ENCODE measurements at regions not wholly inside any gene's neighbourhood (a gene's known extent, or its start where the extent isn't known, plus 50 kb on each side); places are given as distances from the start of the nearest gene placed in this dataset.

DNA sequence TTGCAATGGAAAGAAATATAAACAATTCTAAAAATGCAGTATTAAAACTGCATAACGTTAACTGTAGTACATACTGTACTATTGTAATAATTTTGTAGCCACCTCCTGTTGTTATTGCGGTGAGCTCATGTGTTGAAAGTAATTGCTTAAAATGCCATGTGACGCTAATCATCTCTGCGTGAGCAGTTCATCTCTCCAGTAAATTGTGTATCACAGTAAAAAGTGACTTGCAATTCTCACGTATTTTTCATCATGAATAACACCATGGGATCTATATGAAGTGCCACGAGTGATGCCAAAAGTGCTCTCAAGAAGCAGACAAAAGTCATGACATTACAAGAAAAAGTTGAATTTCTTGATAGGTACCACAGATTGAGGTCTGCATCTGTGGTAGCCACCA, 82.4 kb upstream of the CYYR1 start:
- H3K4me1 Mint-ChIP-seq = peaks cover 2% of the 10 kb centered on the region
- no peaks in the 10 kb centered on the region for H3K27me3 Mint-ChIP-seq (ENCODE audit: low read depth)
- TF ChIP-seq, protein P1, sequence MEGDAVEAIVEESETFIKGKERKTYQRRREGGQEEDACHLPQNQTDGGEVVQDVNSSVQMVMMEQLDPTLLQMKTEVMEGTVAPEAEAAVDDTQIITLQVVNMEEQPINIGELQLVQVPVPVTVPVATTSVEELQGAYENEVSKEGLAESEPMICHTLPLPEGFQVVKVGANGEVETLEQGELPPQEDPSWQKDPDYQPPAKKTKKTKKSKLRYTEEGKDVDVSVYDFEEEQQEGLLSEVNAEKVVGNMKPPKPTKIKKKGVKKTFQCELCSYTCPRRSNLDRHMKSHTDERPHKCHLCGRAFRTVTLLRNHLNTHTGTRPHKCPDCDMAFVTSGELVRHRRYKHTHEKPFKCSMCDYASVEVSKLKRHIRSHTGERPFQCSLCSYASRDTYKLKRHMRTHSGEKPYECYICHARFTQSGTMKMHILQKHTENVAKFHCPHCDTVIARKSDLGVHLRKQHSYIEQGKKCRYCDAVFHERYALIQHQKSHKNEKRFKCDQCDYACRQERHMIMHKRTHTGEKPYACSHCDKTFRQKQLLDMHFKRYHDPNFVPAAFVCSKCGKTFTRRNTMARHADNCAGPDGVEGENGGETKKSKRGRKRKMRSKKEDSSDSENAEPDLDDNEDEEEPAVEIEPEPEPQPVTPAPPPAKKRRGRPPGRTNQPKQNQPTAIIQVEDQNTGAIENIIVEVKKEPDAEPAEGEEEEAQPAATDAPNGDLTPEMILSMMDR (IDR thresholded peaks at IDR 0.05; ENCODE audit: unreplicated experiment) = no peak
- no peak overlapping the region for H3K4me3 Mint-ChIP-seq
- DNase-seq (ENCODE audit: low spot score in 2 of 2, unreplicated experiment in 2 of 2) = no peak
- H3K9me3 Mint-ChIP-seq = peaks cover 23% of the 10 kb centered on the region
- H3K27ac Mint-ChIP-seq = no peak overlapping the region
- H3K36me3 Mint-ChIP-seq = peaks cover 2% of the 10 kb centered on the region

DNA sequence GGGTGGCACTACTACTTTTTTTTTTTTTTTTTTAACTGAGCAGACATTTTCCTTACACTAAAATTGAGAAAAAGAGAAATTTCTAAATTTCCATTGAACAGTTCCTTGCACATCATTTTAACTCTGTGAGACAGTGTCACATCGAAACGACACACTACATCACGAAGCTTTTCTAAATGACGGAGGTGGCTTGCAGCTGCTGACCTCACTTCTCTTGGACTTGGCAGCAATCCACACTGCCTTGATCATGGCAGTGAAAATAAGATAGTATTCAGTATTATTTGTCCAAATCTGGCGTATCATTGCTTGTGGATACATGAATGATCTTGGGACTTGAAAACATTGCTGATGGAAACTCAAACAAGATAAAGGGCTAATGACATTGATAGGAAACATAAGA, 80.3 kb upstream of the CYYR1 start:
- Mint-ChIP-seq H3K36me3 (no peaks in the 10 kb centered on the region), H3K9me3 (peaks cover 4% of the 10 kb centered on the region), H3K4me1 (peaks cover 2% of the 10 kb centered on the region), H3K4me3 (no peak overlapping the region), H3K27me3 (ENCODE audit: low read depth) (no peaks in the 10 kb centered on the region), H3K27ac (no peak overlapping the region)
- no peak for DNase-seq (ENCODE audit: low spot score in 2 of 2, unreplicated experiment in 2 of 2)
- TF ChIP-seq, protein P1 (IDR thresholded peaks at IDR 0.05; ENCODE audit: unreplicated experiment) = no peak

DNA sequence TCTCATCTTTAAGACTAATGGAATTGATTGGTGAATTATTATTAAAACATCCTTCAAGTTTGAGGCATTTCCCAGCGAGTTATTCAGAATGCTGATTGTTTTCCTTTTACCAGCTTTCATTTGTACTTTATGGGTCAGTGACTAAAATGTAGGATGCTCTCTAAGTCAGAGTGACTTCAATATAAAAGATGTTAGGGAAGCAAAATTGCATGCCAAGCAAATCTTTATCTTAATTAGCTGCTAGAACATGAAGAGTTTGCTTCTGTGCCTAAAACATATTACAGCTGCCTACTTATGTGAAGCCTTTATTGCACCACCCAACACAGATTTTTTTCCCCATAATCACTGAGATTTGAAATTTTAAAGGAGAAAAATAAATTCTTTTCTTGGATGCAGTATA, 79.8 kb upstream of the CYYR1 start:
- Mint-ChIP-seq H3K4me1 (peaks cover 2% of the 10 kb centered on the region), H3K9me3 (peaks cover 4% of the 10 kb centered on the region), H3K27ac (no peak overlapping the region), H3K36me3 (no peaks in the 10 kb centered on the region), H3K27me3 (ENCODE audit: low read depth) (no peaks in the 10 kb centered on the region), H3K4me3 (no peak overlapping the region)
- TF ChIP-seq, protein P1 (IDR thresholded peaks at IDR 0.05; ENCODE audit: unreplicated experiment) = no peak
- DNase-seq (ENCODE audit: low spot score in 2 of 2, unreplicated experiment in 2 of 2) = no peak

DNA sequence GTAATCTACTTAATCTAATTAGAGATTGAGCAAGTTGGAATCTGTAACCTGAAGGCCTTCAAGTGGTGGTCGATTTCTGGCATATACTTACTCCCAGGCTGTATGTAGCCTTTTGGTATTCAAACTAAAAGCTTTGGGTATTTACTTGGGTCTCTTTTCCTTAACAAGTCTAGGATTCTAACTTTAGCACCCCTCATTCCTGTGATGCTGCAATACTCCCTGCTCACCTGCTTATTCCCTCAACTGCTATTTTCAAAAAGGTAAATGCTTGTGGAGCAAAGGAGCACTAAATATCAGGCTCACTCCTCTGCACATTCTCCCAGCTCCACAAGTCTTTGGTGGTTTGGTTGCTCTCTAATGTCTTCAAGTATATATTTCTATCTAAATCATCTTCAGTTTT, 68.0 kb upstream of the CYYR1 start:
- no peaks in the 10 kb centered on the region for H3K27me3 Mint-ChIP-seq (ENCODE audit: low read depth)
- H3K4me3 Mint-ChIP-seq = no peak overlapping the region
- TF ChIP-seq, protein P1 (IDR thresholded peaks at IDR 0.05; ENCODE audit: unreplicated experiment) = no peak
- peaks cover 5% of the 10 kb centered on the region for H3K9me3 Mint-ChIP-seq
- DNase-seq (ENCODE audit: low spot score in 2 of 2, unreplicated experiment in 2 of 2) = no peak
- H3K36me3 Mint-ChIP-seq = no peaks in the 10 kb centered on the region
- H3K4me1 Mint-ChIP-seq = no peaks in the 10 kb centered on the region
- H3K27ac Mint-ChIP-seq = no peak overlapping the region

- H3K4me3 Mint-ChIP-seq = no peak overlapping the region
- TF ChIP-seq, protein P1 (IDR thresholded peaks at IDR 0.05; ENCODE audit: unreplicated experiment) = no peak
- peaks cover 2% of the 10 kb centered on the region for H3K36me3 Mint-ChIP-seq
- H3K4me1 Mint-ChIP-seq = no peaks in the 10 kb centered on the region
- no peak overlapping the region for H3K27ac Mint-ChIP-seq
- no peaks in the 10 kb centered on the region for H3K27me3 Mint-ChIP-seq (ENCODE audit: low read depth)
- H3K9me3 Mint-ChIP-seq = peaks cover 4% of the 10 kb centered on the region
- DNase-seq (ENCODE audit: low spot score in 2 of 2, unreplicated experiment in 2 of 2) = no peak
These were observed 64.2 kb upstream of the CYYR1 start for GRCh38 chr21:26637201-26637745.

GRCh38 chr21:26635681-26636080, 62.6 kb upstream of the CYYR1 start:
- Mint-ChIP-seq H3K9me3 (peaks cover 12% of the 10 kb centered on the region), H3K36me3 (peaks cover 4% of the 10 kb centered on the region), H3K4me1 (no peaks in the 10 kb centered on the region)

More at GRCh38 chr21:26635681-26636080, 62.6 kb upstream of the CYYR1 start:
- H3K4me3 Mint-ChIP-seq = no peak overlapping the region
- TF ChIP-seq, protein P1 (IDR thresholded peaks at IDR 0.05; ENCODE audit: unreplicated experiment) = no peak
- no peak for DNase-seq (ENCODE audit: low spot score in 2 of 2, unreplicated experiment in 2 of 2)
- H3K27me3 Mint-ChIP-seq (ENCODE audit: low read depth) = no peaks in the 10 kb centered on the region
- no peak overlapping the region for H3K27ac Mint-ChIP-seq

Measured in mesothelial cell of epicardium (in vitro differentiated cells).